ENCODE measurements at regions not wholly inside any gene's neighbourhood (a gene's known extent, or its start where the extent isn't known, plus 50 kb on each side); places are given as distances from the start of the nearest gene placed in this dataset.

GRCh38 chrY:8151561-8151960 lies 1185.7 kb upstream of the TSPY4 start:
- Mint-ChIP-seq H3K9me3 (peaks cover 0 to 3% (median 0%) of the 10 kb centered on the region in 7 donors), H3K36me3 (no peaks in the 10 kb centered on the region), H3K27ac (no peak overlapping the region), H3K4me1 (no peaks in the 10 kb centered on the region), H3K4me3 (no peak overlapping the region), H3K27me3 (ENCODE audit: low read depth in 3 of 3) (no peaks in the 10 kb centered on the region)
- H3K4me1 ChIP-seq (ENCODE audit: control insufficient read depth in 1 of 2, insufficient read depth in 2 of 2, low read length in 2 of 2), result no peaks in the 10 kb centered on the region
- H3K27ac ChIP-seq (ENCODE audit: low read depth in 1 of 2, low read length in 2 of 2), result no peak overlapping the region
- TF ChIP-seq, protein P1, sequence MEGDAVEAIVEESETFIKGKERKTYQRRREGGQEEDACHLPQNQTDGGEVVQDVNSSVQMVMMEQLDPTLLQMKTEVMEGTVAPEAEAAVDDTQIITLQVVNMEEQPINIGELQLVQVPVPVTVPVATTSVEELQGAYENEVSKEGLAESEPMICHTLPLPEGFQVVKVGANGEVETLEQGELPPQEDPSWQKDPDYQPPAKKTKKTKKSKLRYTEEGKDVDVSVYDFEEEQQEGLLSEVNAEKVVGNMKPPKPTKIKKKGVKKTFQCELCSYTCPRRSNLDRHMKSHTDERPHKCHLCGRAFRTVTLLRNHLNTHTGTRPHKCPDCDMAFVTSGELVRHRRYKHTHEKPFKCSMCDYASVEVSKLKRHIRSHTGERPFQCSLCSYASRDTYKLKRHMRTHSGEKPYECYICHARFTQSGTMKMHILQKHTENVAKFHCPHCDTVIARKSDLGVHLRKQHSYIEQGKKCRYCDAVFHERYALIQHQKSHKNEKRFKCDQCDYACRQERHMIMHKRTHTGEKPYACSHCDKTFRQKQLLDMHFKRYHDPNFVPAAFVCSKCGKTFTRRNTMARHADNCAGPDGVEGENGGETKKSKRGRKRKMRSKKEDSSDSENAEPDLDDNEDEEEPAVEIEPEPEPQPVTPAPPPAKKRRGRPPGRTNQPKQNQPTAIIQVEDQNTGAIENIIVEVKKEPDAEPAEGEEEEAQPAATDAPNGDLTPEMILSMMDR (IDR thresholded peaks at IDR 0.05), result no peak
- no peak overlapping the region for H3K4me2 ChIP-seq (replicated peaks; ENCODE audit: extremely low read depth, low read length, poor library complexity, severe bottlenecking)
- DNase-seq, result no peak
- H3K36me3 ChIP-seq (replicated peaks in 1 of 2; ENCODE audit: control insufficient read depth in 1 of 2, insufficient read depth in 2 of 2, low read length in 2 of 2), result no peaks in the 10 kb centered on the region
- no peak overlapping the region for H2AFZ ChIP-seq (ENCODE audit: insufficient read depth, low read depth, low read length, poor library complexity, severe bottlenecking)
- no peak overlapping the region for H3K9ac ChIP-seq (ENCODE audit: insufficient read depth, low read length, poor library complexity, severe bottlenecking)
- no peaks in the 10 kb centered on the region for H4K20me1 ChIP-seq (ENCODE audit: insufficient read depth, low read length)
- no peak overlapping the region for H3K4me3 ChIP-seq (replicated peaks in 1 of 3; ENCODE audit: low read depth in 2 of 3, low read length in 3 of 3)
- intact Hi-C loops (cut with micrococcal nuclease), result no loop called here
- no peaks in the 10 kb centered on the region for H3K9me3 ChIP-seq (replicated peaks in 1 of 2; ENCODE audit: control insufficient read depth in 1 of 2, insufficient read depth in 1 of 2, low read length in 2 of 2)
- H3K27me3 ChIP-seq (ENCODE audit: control insufficient read depth in 2 of 2, insufficient read depth in 2 of 2, low read length in 2 of 2), result no peaks in the 10 kb centered on the region
- H3K79me2 ChIP-seq (ENCODE audit: insufficient read depth, low read length), result no peaks in the 10 kb centered on the region

GRCh38 chrY:8128578-8128977 lies 1208.7 kb upstream of the TSPY4 start:
- Mint-ChIP-seq H3K36me3 (no peaks in the 10 kb centered on the region), H3K27ac (no peak overlapping the region), H3K9me3 (peaks cover 0 to 2% (median 0%) of the 10 kb centered on the region in 7 donors), H3K4me3 (no peak overlapping the region), H3K27me3 (ENCODE audit: low read depth in 3 of 3) (no peaks in the 10 kb centered on the region), H3K4me1 (no peaks in the 10 kb centered on the region)
- TF ChIP-seq, protein P1 (IDR thresholded peaks at IDR 0.05), result no peak
- Histone ChIP-seq H4K20me1 (ENCODE audit: insufficient read depth, low read length) (no peaks in the 10 kb centered on the region), H3K4me1 (ENCODE audit: control insufficient read depth in 1 of 2, insufficient read depth in 2 of 2, low read length in 2 of 2) (no peaks in the 10 kb centered on the region), H2AFZ (ENCODE audit: insufficient read depth, low read depth, low read length, poor library complexity, severe bottlenecking) (no peak overlapping the region), H3K27me3 (ENCODE audit: control insufficient read depth in 2 of 2, insufficient read depth in 2 of 2, low read length in 2 of 2) (no peaks in the 10 kb centered on the region), H3K36me3 (replicated peaks in 1 of 2; ENCODE audit: control insufficient read depth in 1 of 2, insufficient read depth in 2 of 2, low read length in 2 of 2) (no peaks in the 10 kb centered on the region), H3K27ac (ENCODE audit: low read depth in 1 of 2, low read length in 2 of 2) (no peak overlapping the region), H3K4me2 (replicated peaks; ENCODE audit: extremely low read depth, low read length, poor library complexity, severe bottlenecking) (no peak overlapping the region), H3K9me3 (replicated peaks in 1 of 2; ENCODE audit: control insufficient read depth in 1 of 2, insufficient read depth in 1 of 2, low read length in 2 of 2) (peaks cover 0 to 10% of the 10 kb centered on the region in 2 donors), H3K4me3 (replicated peaks in 1 of 3; ENCODE audit: low read depth in 2 of 3, low read length in 3 of 3) (no peak overlapping the region), H3K79me2 (ENCODE audit: insufficient read depth, low read length) (no peaks in the 10 kb centered on the region), H3K9ac (ENCODE audit: insufficient read depth, low read length, poor library complexity, severe bottlenecking) (no peak overlapping the region)
- WGBS (ENCODE audit: insufficient coverage), result 95% methylated on average over 16 of the region's 23 CpGs
- DNase-seq, result no peak
- intact Hi-C loops (cut with micrococcal nuclease), result no loop called here

All from CD14-positive monocyte (primary cell).